ENCODE measurements at regions not wholly inside any gene's neighbourhood (a gene's known extent, or its start where the extent isn't known, plus 50 kb on each side); places are given as distances from the start of the nearest gene placed in this dataset.
"Not testable (repeated sequence)": the region's sequence is repeated elsewhere in the genome, so short reads cannot be mapped to it uniquely, and the experiment has no call there.

- no peak for ATAC-seq
These were observed 140.7 kb upstream of the FAM78B start for GRCh38 chr1:166307261-166308188.

DNA sequence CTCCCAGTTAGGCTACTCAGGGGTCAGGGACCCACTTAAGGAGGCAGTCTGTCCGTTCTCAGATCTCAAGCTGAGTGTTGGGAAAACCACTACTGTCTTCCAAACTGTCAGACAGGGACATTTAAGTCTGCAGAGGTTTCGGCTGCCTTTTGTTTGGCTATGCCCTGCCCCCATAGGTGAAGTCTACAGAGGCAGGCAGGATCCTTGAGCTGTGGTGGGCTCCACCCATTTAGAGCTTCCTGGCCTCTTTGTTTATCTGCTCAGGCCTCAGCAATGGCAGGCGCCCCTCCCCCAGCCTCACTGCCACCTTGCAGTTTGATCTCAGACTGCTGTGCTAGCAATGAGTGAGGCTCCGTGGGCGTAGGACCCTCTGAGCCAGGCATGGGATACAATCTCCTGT is 149.5 kb upstream of the FAM78B start:
- ATAC-seq = not testable (repeated sequence)

GRCh38 chr1:166322470-166322869 is 155.7 kb upstream of the FAM78B start:
- ATAC-seq = no peak

DNA sequence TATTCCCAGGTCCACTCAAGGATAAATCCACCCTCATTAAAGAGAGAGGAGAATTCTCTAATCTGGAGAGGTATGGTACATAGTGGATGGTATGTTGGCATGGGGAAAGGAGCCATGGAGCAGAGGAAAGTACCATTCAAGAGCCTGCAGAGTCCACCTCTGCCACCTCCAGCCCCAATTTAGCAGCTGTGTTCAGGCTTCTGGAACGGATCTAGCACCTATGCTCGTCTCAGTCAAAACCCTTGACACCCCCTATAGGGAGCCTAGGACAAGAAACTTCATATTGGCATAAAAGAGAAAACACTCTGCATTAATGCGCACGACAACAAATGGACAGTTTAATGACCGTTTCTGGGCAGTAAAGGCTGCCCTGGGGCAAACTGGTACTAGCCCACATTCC is 161.1 kb upstream of the FAM78B start:
- no peak for ATAC-seq

GRCh38 chr1:166328956-166329355 is 162.2 kb upstream of the FAM78B start:
- no peak for ATAC-seq

DNA sequence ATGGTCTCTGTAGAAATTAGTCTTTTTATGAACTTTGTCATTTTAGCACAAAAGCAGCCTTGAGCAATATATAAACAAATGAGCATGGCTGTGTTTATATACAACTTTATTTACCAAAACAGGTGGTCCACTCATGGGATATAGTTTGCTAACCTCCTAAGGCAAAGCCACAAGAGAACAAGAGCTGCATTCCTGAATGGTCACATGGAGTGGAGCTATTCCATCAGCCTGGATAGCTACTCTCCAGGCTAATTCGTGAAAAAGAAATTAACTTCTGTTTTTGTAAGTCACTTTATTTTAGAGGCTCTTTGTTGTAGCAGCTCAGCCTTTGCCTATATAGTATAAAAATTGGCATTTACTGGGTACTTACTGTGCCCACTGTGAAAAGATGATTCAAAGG is 163.3 kb upstream of the FAM78B start:
- no peak for ATAC-seq

DNA sequence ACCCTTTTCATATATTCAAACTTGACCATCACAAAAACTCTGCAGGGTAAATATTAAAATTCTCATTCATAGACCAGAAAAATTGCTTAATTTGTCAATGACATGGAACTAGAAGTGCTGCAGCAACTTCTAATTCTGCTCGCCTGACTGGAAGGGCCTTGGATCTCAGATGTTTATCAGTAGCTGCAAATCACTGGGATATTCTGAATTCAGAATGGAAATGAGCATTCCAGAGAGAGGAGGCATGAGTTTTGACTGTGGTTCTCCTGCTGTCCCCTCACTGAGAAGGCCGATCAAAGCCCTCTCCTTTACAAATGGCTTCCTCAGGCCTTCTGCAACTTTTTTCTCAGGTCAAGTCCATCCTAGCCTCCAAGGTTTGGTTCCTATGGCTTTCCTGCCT is 171.3 kb upstream of the FAM78B start:
- no peak for ATAC-seq

- no peak for ATAC-seq
These were observed 173.9 kb upstream of the FAM78B start for GRCh38 chr1:166340709-166341108.

GRCh38 chr1:166343276-166343675 is 176.5 kb upstream of the FAM78B start:
- no peak for ATAC-seq

DNA sequence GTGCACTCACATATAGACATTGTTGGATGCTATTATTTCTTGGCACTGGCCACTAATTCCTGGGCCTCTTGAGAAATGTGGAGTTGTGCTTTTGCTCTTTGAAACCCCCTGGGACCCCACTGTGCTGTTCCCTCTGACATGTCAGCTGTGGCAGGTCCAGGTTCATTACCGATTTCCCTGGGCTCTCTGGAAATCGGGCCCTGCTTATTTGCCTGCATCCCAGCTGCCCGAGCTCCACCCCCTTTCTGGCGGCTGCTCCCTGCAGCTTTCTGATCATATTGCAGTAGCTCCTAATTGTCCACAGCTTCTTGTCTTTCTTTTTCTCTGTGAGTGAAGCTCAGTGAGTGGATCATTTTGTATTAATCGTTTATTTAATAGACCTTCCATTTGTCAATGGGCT is 183.7 kb upstream of the FAM78B start:
- ATAC-seq = no peak

DNA sequence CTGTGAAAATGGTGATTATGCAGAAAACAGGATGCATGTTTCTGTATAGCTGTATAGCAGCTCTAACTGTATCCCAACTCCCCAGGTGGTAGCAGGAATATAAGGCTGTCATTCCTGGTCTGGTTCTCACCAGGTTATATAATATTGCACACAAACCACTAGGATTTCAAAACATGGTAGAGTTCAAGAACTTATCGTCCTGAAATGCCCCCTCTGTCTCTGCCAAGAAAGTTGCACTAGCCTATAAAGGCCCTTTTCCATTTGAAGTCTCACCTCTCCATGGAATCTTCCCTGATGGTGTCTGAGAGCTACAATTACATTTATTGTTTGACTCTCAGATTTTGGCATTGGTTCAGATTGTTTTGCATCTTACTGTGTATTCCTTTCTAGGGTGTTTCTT is 184.9 kb upstream of the FAM78B start:
- no peak for ATAC-seq

GRCh38 chr1:166353213-166353612 is 186.4 kb upstream of the FAM78B start:
- ATAC-seq = no peak

- ATAC-seq = no peak
These were observed 187.6 kb upstream of the FAM78B start for GRCh38 chr1:166354406-166354805.

GRCh38 chr1:166365081-166365480 is 198.3 kb upstream of the FAM78B start:
- no peak for ATAC-seq

DNA sequence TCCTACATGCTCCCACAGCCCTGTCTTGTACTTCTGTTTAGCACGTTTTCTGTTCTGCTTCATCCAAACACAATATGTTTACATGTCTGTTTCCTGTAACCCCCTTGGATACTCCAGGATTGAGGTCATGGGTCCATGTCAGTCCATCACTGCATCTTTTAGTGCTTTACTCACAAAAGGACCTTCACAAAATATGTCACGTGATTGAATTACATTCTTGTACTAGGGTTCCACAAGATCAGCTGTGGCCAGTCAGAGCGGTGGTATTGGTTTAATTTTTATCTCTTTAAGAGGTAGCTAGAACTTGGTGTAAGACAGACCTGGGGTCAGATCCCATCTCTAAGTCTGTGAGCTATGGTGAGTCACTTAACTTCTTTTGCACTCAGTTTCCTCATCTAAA is 201.2 kb upstream of the FAM78B start:
- no peak for ATAC-seq

GRCh38 chr1:166377896-166378295 is 211.1 kb upstream of the FAM78B start:
- ATAC-seq = no peak

DNA sequence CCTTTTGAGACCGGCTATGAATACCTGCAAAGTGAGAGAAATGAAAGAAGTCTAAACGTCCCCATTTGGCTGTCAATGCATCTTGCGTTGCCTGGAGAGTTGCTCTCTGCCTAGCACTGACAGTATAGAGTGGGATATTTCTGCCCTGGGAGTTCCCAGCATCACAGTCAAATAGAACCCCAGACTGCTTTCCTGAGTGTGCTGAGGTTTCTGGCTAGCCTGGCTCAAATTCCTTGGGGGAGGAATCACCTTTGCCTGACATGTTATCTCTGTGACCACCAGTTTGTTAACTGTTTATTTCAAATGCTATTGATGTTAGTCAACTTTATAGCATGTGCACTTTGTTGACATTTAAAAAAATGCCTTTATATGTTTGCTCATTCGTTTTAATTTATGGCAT is 212.0 kb upstream of the FAM78B start:
- ATAC-seq = no peak

DNA sequence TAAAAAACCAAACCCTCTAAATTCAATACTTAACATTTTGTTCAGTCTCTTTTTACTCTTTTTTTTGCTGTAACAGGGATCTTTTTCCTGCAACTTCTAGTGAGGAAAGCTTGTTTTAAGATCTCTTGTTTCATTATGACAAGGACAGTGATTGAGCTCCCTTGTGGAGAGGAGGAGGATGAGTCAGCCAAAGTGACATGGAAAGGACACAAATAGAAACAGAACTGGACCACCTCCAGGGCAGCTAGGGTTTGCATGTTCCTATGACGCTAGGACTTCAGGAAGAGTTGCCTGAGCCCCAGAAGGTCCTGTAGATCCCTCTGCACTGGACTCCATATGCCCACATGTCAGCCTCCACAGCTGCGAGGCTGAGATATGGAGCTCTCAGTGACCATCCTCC is 212.6 kb upstream of the FAM78B start:
- no peak for ATAC-seq

- no peak for ATAC-seq
These were observed 216.3 kb upstream of the FAM78B start for GRCh38 chr1:166383137-166383536.

- ATAC-seq = no peak
These were observed 217.0 kb upstream of the FAM78B start for GRCh38 chr1:166383635-166384346.

DNA sequence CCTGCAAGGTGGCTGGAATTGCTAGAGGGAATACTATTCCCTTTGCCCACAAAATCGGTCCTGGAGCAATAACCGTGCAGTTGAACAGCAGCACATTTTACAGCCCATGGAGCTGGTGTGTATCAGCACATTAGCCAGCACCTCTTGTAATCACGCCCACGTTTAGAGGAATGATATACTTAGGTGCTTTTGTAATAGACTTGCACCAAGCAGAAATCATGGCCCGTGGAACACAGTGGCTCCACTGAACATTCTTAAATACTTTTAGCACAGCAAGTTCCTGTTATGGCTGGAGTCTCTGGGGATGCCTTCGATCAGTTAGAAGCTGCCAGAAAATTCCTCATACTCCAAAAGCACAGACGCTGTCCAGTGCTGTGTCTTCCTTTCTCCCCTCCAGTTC is 218.1 kb upstream of the FAM78B start:
- ATAC-seq = no peak

DNA sequence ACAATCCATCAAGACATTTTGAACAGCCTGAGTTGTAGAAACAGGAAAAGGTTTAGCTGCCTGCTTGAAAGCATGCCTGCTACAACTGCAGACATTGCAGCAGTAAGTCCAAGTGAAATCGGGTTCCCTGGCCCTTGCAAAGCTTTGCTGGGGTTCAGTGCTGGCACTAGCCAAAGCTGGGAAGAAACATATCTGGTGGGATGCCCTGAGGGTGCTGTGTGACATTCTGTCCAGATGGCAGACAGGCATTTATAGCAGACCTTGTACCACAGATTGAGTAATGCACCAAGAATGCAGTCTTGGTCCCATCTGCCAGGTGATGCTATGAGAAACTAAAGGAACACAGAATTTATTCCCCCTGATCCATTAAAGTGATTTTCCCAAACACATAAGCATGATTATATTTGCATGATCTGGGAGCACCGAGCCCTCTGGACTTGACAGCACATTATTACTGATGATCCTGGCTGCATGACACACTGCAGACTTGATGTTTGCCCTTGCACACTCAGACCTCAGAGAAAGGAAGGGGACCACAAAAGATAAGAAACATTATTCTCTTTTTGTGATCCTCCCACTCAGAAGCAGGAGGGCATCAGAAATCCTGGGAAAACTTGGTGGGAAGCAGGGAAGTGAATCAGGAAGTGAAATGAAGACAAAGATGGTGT is 223.7 kb upstream of the FAM78B start:
- no peak for ATAC-seq

DNA sequence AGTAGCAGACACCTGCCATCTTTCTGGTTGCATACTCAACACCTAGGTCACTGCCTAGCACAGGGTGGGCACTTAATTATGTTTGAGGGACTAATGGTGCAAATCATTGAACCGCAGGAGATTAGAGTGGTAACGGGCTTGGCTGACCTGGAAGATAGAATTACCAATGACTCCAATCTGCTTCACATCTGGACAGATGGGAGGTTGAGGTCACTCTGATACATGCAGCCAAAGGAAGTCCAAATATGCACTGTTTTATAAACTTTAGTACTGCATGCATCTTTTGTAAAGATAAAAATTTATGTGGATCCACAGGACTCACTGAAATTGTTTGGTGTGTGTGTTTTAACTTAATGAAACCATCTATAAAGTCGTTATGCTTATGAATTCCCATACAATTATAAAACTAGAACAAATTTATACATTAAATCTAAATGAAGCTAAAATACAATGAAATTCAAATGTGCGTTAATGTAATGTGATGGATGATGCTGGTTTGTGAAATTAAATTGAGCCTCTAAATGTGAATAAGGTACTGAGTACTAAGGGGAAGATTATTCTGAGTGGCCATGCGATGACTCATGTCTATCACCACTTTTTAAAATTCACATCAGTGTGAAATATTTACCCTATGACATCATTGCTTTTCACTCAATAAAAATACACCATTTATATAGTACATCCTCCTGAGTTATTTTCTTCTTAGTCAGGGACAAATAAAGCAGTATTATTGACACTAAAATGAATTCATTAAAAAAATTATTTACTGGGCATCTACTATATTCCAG is 224.7 kb upstream of the FAM78B start:
- no peak for ATAC-seq

All from activated CD4-positive, CD25-positive, alpha-beta regulatory T cell treated with anti-CD3 and anti-CD28 coated beads, Interleukin-2, amount 50 U/mL, for 24 hours (primary cell).